ENCODE measurements at regions not wholly inside any gene's neighbourhood (a gene's known extent, or its start where the extent isn't known, plus 50 kb on each side); places are given as distances from the start of the nearest gene placed in this dataset.
"Not testable (repeated sequence)": the region's sequence is repeated elsewhere in the genome, so short reads cannot be mapped to it uniquely, and the experiment has no call there.

DNA sequence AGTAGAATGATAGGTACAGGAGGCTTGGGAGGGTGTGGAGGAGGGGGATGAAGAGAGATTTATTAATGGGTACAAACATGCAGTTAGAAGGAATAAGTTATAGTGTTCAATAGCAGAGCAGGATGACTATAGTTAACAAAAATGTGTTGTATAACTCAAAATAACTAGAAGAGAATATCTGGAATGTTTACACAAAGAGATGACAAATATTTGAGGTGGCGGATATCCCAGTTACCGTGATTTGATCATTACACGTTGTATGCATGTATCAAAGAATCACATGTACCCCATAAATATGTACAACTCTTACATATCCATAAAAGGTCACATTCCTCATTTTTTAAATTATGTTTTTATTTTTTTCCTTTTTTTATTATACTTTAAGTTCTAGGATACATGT is 456.6 kb downstream of the MAGEB5 start:
- no peak for DNase-seq (ENCODE audit: extremely low read depth in 1 of 11, low read depth in 9 of 11, low spot score in 4 of 11)

DNA sequence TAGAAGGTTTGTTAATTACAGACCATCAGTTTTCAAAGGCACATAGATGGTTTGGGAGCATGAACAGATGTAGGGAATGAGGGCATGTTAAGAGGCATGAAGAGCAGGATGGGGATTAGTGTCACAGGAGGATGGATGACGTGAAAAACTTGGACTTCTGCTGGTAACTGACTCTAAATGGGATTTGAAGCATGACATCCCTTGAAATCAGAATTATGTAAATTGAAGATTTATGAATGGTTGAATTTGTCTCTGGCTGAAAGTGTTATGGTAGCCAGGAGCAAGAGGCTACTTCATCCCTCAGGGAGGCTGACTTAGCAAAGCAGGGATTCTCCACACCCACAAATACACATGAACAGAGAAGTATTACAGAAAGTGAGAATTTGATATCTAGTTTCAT is 454.6 kb downstream of the MAGEB5 start:
- DNase-seq (ENCODE audit: extremely low read depth in 1 of 11, low read depth in 9 of 11, low spot score in 4 of 11), result no peak

DNA sequence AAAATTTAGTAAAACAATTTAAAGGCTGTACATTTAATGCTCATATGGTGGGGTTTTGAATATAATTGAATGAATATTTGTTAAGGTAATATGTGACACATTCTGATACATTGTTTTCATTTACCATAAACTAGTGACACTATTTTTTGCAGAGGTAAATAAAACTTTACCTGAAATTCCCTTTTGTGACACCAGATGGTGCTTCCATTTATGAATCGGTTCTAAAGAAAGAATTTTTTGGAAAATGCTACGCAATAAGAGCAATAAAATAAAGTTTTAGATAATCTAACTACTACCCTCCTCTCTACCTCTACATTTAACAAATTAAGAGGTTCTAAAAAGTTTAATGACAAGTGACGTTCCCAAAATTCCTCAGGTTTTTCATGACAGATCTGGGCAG is 448.9 kb downstream of the MAGEB5 start:
- no peak for DNase-seq (ENCODE audit: extremely low read depth in 1 of 11, low read depth in 9 of 11, low spot score in 4 of 11)

DNA sequence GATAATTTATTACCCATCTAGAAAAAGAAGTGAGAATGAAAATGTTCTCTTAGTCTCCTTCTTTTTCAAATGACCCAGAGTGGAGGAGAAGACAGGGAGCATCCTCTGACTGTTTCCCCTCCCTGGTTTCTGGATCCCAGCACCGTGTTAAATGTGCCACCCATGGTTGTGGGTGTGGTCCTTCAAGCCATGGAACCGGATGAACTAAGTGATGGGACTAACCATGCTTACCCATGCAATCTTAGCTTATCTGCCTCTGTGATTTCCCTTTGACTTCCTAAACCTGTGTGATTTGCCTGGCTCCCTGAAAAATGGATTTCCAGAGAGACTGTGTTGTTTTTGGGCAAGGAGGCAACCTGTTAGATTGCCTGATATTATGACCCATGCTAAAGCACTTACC is 437.1 kb downstream of the MAGEB5 start:
- DNase-seq (ENCODE audit: extremely low read depth in 1 of 11, low read depth in 9 of 11, low spot score in 4 of 11), result no peak

GRCh38 chrX:26651755-26652154 is 435.8 kb downstream of the MAGEB5 start:
- no peak for DNase-seq (ENCODE audit: extremely low read depth in 1 of 11, low read depth in 9 of 11, low spot score in 4 of 11)

- no peak for DNase-seq (ENCODE audit: extremely low read depth in 1 of 11, low read depth in 9 of 11, low spot score in 4 of 11)
Measured at GRCh38 chrX:26649534-26649933, 433.6 kb downstream of the MAGEB5 start.

GRCh38 chrX:26631385-26631784 is 415.4 kb downstream of the MAGEB5 start:
- DNase-seq (ENCODE audit: extremely low read depth in 1 of 11, low read depth in 9 of 11, low spot score in 4 of 11), result no peak

GRCh38 chrX:26613956-26614355 is 398.0 kb downstream of the MAGEB5 start:
- no peak for DNase-seq (ENCODE audit: extremely low read depth in 1 of 11, low read depth in 9 of 11, low spot score in 4 of 11)

GRCh38 chrX:26606971-26607370 is 391.0 kb downstream of the MAGEB5 start:
- DNase-seq (ENCODE audit: extremely low read depth in 1 of 11, low read depth in 9 of 11, low spot score in 4 of 11), result no peak

DNA sequence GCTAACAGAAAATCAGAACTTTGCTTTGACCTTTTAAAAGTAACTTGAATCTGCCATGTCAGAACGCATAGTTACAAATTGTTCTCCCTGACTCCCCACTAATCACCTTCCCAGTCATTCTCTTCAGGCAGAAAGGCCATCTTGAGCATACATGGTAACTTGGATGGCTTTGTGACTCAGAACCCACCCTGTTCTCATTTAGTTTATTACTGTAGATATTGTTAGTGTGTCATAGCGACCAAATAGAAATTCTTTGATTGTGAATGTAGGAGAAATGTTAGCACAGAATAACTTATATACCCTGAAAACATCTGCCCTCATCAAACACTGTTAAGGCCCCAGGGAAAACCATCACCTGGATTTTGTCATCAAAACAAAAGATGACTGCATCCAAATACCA is 382.0 kb downstream of the MAGEB5 start:
- no peak for DNase-seq (ENCODE audit: extremely low read depth in 1 of 11, low read depth in 9 of 11, low spot score in 4 of 11)

- DNase-seq (ENCODE audit: extremely low read depth in 1 of 11, low read depth in 9 of 11, low spot score in 4 of 11), result no peak
Measured at GRCh38 chrX:26590849-26591248, 374.9 kb downstream of the MAGEB5 start.

DNA sequence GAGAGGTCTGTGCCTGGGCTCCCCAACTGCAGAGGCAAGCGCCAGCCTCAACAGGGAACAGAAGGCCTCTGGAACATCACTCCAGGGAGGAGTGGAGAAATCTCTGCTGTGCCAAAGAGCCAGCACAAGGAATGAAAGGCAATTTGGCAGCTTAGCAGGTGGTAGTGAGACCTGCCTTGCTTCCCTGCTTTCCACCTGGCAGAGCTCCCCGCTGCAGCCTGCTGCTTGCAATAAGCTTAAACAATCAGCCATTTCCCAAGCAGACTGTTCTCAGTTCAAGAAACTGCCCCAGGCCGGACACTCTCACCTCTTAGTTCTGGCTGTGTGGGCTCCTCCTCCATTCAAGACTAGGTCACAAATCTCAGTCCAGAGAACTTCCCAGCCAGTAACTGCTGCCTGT is 370.6 kb downstream of the MAGEB5 start:
- DNase-seq (ENCODE audit: extremely low read depth in 1 of 11, low read depth in 9 of 11, low spot score in 4 of 11), result no peak

- peak in 1 of 11 donors; percentile 5 for DNase-seq (ENCODE audit: extremely low read depth in 1 of 11, low read depth in 9 of 11, low spot score in 4 of 11)
Measured at GRCh38 chrX:26581091-26581490, 365.1 kb downstream of the MAGEB5 start.

GRCh38 chrX:26580021-26580420 is 364.1 kb downstream of the MAGEB5 start:
- DNase-seq (ENCODE audit: extremely low read depth in 1 of 11, low read depth in 9 of 11, low spot score in 4 of 11), result no peak

DNA sequence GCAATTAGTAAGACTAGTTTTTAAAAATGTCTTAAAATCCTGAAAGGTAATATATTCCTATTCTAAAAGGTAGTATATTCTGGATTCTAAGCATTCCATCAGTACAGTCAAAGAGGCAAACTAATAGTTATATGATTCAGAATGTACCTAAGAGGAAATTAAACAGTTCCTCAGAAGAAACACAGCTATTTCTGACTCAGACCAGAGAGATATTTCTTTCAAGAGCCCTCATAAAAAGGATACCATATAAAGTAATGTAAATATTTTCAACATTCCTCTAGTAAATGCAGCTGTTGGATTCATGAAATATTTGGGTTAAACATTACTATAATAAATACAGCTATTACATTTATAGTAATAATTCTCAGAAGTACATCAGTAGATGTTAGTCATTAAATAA is 358.3 kb downstream of the MAGEB5 start:
- DNase-seq (ENCODE audit: extremely low read depth in 1 of 11, low read depth in 9 of 11, low spot score in 4 of 11), result peak in 1 of 11 donors; percentile 7

- DNase-seq (ENCODE audit: extremely low read depth in 1 of 11, low read depth in 9 of 11, low spot score in 4 of 11), result no peak
Measured at GRCh38 chrX:26562156-26562555, 346.2 kb downstream of the MAGEB5 start.

DNA sequence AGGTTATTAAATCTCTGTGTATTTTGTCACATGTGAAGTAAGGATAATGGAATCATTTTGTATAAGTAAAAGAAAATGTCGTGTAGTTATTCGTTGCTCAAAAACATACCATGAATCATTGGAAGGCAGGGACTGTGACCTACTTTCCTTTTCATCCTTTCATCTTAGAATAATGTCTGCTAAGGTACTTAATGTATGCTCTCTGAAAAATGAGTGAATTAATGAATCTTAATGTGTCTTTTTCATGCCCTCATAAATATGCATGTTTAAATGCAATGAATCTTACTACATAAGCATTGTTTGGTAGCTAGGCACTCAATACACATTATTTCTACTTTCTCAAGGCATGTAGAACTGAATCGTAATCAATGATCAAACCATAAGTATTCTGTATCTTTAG is 343.9 kb downstream of the MAGEB5 start:
- DNase-seq (ENCODE audit: extremely low read depth in 1 of 11, low read depth in 9 of 11, low spot score in 4 of 11), result no peak

DNA sequence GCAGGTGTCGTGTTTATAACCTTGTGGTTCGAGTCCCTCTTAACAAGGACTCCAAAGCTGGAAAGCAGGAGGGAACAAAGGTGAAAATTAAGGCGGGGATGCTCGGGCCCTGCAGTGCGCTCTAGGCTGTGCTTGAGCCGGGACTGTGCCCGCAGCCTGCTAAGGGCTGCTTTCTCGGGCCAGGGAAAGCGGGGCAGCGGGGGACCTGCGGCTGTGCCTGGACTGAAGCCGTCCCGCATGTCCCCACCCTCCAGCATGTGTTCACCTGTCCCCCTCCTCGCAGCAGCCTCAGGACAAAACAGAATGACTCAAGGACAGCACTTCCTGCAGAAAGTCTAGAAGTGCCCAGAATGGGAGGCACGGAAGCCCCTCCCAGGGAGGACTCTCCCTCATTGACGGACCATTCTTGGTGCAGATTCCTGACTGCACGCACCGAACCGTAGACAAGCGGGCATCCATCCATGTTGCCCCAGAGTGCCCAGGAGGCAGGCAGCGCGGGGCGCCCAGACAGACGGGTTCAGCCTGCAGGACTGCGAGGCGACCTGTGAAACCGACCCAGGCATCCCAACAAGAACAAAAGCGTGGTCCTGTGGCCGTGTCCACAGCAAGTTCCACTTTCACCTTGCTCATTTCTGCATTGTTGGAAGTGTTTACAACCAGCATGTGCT is 342.9 kb downstream of the MAGEB5 start:
- DNase-seq (ENCODE audit: extremely low read depth in 1 of 11, low read depth in 9 of 11, low spot score in 4 of 11), result no peak

DNA sequence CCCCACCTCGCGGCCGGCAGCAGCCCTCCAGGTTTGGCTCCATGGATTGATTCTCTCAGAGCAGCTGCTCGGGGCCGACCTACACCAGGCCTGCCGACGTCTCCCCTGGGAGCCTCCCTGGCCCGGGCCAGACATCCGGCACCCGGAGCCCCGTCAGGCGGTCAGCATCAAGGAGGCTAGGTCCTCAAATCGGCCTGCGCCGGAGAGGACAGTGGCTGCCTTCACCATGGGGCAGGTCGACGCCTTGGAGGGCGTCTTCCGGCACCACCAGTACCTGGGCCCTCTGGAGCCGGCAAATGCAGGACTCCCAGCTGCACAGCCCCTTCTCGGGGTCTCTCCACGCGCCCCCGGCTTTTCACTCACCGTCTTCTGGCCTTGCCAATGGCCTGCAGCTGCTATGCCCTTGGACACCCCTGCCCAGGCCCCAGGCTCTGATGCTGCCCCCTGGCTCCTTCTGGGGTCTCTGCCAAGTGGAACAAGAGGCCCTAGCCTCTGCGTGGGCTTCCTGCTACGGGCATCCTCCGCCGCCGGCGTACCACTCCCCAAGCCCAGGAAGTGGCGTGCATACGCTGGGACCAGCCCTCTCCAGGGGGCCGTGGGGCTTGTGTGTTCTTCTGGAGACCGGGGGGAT is 341.8 kb downstream of the MAGEB5 start:
- no peak for DNase-seq (ENCODE audit: extremely low read depth in 1 of 11, low read depth in 9 of 11, low spot score in 4 of 11)

DNA sequence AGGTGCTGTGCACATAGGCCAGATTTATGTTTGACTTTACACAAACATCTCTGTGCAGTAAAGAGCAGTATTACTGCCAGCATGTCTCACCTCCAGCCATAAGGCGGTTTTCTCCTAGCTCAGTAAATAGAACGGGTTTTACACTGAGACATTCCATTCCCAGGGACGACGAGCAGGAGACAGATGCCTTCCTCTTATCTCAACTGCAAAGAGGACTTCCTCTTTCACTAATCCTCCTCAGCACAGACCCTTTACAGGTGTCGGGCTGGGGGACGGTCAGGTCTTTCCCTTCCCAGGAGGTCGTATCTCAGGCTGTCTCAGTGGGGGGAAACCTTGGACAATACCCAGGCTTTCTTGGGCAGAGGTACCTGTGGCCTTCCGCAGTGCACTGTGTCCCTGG is 309.8 kb downstream of the MAGEB5 start:
- DNase-seq (ENCODE audit: extremely low read depth in 1 of 11, low read depth in 9 of 11, low spot score in 4 of 11), result not testable (repeated sequence)

- no peak for DNase-seq (ENCODE audit: extremely low read depth in 1 of 11, low read depth in 9 of 11, low spot score in 4 of 11)
Measured at GRCh38 chrX:26522501-26522900, 306.5 kb downstream of the MAGEB5 start.

Measured in renal cortex interstitium (tissue), 11 donors.